Stimulated activated naive CD4-positive, alpha-beta T cell treated with Interleukin-2 at 50 U/mL for 16 hours (primary cell): ENCODE measurements at regions not wholly inside any gene's neighbourhood (a gene's known extent, or its start where the extent isn't known, plus 50 kb on each side); places are given as distances from the start of the nearest gene placed in this dataset.

ENCODE experiments used
- DNase-seq: peaks from one replicate; lab custom pipeline; 2025; lab: John Stamatoyannopoulos, UW

DNA sequence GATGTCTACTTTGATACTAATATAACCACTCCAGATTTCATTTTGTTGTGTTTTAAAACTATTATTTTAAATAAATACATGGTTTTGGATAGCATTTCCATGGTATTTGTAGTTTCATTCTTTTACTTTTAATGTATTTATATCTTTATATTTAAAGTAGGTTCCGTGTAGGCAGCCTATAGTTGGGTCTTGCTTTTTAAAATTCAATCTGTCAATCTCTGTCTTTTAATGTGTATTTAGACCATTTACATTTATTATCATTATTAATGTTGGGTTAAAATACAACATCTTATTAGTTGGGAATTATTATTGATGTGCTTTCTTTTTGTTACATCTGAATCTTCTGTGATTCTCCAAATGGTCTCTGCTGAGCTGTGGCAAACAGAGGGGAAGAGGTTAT lies 412.1 kb downstream of the NPIPA7 start:
- DNase-seq, result no peak

DNA sequence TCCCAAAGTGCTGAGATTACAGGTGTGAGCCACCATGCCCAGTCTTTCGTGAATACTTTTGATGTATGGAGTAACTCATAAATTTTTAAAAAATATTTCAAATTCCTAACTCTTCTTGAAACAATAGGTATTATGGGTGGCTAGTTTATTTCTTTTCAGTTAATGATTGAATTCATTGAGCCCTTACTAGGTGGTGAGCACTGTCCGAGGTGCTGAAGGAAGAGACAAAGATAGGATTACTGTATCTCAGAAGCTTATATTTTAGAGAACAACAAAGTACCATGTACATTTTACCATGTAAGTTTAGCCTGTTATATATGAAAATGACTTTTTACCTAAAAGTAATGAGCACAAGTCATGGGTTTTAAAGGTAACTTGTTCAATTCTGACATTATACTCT lies 418.3 kb downstream of the NPIPA7 start:
- no peak for DNase-seq

DNA sequence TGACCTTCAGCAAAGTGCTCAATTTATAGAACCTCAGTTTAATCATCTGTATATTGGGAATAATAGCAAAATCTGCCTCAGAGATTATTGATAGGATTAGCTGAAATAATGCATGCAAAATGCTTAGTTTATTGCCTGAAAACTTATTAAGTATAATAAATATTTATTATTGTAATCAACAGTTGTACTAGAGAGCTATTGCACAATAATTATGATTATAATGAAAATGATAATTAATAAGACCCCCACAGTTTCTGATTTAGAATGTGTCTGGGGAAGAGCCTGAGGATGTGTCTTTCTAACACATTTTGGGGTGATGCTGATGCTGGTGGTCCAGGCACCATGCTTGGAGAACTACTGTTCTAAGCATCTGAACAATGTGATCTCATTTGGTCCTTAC lies 419.6 kb downstream of the NPIPA7 start:
- no peak for DNase-seq

DNA sequence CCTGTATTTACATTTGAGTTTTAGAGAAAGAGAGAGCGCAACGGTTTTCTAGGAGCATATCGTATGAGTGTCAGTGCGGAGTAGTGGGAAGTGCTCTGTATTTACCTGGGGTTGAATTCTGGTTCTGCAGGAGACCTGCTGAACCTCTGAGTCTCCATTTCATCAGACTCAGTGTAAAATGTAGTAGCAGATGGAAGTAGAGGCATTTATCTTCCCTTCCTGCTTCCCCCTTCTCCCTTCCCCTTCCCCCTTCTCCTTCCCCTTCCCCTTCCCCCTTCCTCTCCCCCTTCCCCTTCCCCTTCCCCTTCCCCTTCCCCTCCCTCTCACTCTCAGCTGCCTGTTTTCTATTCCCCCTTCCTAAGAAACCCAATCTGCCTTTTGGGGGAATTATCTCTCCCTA lies 426.9 kb downstream of the NPIPA7 start:
- DNase-seq, result no peak

DNA sequence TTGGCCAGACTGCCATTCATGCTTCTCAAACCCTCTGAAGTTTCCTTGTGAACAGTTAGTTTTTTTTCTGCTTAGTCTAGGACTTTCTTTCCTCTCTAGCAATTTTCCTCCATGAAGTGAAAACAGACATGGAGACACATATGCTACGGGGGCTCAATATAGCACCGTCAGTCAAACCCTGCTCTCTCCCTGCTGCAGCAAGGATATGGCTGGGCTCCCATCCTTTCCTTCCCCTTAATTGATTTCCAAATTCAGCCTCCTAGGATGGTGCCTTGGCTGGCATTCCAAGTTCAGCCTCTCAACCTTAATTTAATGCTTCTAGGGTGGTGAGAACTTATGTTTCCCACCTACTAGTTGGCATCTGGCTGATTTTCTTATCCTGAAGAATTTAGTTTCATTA lies 436.7 kb downstream of the NPIPA7 start:
- no peak for DNase-seq

DNA sequence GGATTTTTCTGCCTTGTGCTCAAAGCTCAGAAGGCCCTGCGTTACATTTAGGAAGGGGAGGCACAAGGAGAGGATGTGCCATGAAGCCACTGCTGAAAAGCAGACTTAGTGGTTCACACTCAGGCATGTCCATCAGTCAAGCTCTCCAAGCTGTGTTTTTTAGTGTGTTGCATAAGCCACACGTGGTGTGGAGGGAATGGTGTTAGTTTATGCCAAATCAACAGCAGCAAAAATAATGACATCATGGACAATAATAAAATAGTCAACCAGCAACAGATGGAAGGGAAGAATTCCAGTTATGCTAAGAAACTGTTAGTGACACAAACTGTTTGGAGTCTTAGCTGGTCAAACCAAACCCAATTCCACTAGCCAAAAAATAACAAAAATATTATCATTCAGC lies 438.3 kb downstream of the NPIPA7 start:
- DNase-seq, result no peak

DNA sequence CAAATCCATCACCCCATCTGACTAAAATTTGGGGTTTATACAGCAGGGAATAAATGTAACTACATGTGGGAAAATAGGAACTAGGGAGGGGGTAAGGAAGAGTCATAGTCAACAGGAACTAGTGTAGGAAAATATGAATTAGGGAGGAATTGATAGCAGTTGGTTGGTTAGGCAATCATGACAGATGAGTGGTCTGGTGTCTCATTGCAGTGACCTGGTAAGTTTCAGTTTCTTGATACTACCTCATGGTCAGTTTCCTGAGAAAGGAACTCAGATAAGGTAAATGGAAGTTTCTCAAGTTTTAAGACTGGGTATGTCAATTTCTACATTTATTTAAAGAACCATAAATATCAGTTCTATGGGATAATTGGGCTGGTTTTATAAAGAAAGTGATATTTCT lies 442.3 kb downstream of the NPIPA7 start:
- DNase-seq, result no peak

DNA sequence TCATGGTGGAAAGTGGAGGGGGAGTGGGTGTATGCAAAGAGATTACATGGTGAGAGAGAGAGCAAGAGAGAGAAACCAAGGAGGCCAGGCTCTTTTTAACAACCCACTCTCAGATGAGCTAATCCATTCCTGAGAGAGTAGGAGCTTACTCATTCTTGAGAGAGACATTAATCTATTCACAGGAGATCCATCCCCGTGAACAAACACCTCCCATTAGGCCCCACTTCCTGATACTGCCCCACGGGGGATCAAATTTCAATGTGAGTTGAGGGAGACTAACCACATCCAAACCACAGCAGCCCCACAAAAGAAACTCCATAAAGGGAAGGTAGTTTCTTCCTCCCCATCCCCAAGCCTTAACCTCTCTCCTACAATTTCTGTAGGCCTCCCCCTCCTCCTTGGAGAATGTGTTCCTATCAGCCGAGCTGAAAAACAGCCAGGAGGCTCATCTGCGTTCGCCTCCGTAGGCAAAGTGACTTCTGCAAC lies 450.0 kb downstream of the NPIPA7 start:
- no peak for DNase-seq

DNA sequence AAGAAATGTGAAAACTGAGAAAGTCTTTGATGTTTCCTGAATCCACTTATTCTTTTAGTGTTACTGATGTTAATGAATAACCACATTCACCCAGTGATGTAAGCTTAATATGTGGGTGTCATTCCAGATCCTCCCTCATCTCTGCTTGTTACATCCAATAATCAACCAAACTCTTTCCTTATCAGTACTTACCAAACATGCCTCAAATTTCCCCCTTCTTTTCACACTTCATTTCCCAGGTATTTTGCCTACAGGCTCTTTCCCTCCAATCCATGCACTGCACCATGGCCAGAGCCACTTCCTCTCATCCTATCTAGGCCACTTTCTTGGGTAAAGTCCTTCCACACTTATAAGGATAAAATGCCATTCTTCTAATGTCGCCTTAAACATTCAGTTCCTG lies 451.5 kb downstream of the NPIPA7 start:
- DNase-seq, result no peak

DNA sequence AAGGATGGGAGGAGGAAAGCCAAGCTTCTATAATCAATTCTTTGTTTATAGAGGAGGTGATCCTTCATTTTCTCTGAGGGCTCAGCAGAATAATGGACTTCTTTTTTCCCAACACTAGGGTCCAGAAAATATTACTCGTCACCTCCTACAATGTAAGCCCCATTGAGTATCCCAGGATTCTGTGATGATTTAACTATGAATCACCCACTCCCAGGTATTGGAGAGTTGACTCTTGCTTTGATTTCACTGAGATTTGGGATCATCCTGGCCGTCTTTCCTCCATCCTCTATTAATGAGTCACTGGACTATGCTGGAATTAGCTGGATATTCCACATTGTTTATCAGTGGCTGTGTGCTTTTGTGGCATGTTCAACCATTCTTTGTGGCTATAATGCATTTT lies 452.0 kb downstream of the NPIPA7 start:
- no peak for DNase-seq

DNA sequence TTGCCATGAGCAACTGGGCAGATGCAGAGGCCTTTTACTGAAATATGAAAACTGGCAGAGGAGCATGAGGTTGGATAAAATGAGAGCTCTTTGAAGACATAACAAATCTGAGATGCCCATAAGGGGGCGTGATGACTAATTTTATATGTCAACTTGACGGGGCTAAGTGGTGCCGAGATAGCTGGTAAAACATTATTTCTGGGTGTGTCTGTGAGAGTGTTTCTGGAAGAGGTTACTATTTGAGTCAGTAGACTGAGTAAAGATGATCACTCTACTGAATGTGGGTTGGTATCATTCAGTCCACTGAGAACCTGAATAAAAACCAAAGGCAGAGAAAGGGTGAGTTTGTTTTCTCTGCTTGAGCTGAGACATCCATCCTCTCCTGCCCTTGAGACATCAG lies 454.2 kb downstream of the NPIPA7 start:
- no peak for DNase-seq

DNA sequence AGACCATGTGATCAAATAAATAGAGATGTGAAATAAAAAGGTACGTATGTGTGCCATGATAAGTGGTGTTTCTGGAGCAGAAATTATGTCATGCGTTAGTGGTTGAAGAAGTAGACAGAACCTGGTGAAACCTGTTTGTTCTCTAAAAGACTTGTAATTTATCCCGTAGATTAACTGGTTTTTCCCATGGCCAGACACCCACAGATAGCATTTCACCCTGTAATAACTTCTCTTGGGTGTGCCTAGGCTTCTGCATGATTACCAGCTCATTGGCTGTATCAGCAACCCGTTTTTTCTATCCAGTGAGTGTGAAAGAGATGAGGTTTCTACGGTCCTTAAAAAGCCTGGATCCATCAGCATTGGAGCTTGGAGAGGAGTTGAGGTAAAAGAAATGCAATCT lies 471.3 kb downstream of the NPIPA7 start:
- DNase-seq, result no peak

DNA sequence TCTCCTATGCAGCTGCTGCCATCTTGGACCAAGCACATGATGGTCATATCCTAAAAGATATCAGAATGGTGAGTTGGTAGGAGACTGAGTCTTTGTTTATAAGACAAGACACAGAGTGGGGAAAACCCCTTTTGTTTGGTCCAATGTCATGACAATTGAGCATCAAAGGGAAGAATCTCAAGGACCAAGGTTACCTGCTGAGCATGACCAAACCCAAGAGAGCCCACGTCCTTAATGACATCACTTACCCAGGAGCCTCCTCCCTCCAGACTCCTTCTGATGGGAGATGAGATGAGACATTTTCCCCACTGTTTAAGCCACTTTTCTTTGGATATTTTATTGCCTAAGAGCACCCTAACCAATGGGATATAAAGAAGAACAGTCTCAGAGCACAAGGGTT lies 478.1 kb downstream of the NPIPA7 start:
- no peak for DNase-seq

DNA sequence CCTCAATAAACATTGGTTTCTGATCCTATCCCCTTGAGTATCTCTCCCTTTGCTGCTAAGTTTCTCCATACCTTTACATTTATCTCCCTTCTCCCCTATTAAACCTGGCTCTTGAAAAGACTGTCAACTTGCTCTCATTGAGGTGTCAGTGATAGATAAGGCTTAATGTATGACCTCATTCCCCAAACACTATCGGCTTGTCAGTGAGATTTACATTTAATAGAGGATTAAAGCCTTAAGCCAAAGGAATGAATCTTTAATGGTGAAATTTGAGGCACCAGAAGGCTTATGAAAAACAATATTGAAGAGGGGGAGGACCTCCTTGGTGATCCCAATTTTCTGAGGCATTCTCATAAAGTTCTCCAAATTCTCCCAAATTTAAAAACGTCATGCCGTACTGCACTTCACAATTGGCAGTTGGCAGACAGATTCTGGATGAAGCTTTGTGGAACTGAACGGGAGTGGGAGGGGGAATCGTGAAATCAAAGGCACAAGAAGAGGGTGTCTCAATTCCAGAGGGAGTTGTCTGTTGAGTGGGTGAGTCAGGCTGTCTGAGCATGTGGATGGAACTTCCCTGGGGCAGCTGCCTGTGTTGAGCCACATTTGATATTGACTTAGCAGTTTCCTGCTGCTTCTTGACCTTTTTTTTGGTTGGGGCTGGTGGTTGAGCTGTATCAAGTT lies 478.8 kb downstream of the NPIPA7 start:
- no peak for DNase-seq

DNA sequence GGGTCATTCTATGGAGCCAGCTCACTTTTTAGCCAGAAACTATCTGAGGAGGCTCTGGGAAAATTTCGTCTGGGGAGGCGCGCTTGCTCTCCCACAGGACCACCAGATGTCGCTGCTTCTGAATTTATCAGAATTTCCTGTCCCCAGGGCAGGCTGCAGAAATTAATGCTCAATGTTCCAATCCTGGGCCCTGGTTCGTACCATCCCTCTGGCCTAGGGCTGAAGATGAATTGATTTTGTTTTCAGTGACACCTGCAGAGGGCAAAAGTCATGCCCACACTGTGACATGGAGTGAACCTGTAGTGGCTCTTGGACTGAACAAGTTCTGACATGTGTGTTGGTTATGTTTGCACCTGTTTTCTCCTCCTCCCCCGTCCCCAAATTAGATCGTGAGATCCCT lies 482.6 kb downstream of the NPIPA7 start:
- peak; percentile 1 for DNase-seq

DNA sequence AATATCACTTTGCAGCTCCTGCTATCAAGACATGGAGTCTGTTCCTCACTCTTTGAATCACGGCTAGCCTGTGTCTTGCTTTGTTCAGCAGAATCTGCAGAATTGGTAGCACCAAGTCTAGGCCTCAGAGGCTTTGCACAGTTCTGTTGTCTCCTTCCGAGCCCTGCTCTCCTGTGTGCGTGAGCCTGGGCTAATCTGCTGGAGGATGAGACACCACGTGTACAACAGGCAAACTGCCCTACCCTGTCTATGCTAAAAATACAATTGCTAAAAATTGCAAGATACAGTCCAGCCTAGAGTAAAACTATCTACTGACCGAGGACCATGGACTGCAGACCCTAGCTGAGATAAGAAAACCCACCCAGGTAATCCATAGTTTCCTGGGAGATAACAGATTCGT lies 484.7 kb downstream of the NPIPA7 start:
- DNase-seq, result no peak

DNA sequence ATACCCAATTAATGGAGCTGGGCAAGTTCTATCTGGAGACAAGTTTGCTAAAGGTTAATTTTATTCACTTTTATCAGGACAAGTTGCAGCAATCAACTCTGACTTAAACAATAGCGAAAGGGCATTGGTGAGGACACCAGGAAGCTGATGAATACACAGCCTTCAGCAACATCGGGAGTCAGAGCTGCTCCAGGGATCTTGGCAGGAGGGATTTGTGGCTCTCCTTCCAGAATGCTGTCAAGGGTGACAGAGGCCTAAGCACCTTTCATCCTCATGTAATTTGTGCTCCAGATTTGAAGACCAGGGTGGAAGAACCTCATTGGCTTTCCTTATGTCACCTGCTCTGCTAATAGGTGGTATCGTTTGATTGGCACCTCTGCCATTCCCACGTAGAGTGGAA lies 485.6 kb downstream of the NPIPA7 start:
- DNase-seq, result no peak

DNA sequence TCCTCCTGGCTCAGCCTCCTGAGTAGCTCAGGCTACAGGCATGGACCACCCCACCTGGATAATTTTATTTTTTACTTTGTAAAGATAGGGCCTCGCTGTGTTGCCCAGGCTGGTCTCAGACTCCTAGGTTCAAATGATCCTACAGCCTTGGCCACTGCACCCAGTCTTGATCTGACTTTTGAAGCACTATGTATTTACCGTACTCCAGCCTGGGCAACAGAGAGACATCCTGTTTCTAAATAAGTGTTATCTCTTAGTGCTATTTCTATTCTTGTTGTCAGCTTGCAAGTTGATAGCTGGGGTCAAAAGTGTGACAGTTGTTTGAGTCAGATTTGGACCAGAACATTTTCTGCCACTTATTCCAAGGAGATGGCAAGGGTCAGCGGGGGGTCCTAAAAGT lies 486.4 kb downstream of the NPIPA7 start:
- no peak for DNase-seq

DNA sequence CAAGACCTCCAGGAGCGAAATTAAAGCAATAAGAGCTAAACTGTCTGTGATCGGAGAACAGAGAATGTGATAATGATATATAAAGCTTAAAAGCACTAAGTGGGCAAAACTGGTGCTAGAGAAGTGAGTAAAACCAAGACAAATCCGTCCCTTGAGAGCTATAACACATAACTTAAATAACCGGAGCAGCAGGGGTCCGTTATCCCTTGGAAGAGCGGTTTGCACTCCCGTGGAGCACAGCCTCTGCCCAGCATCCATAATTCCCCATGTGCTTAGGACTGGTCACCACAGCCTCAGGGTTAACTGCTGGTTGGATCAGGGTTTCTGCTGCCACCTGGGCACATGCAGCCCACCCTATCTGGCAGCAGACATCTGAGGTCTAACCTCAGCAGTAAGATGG lies 489.0 kb downstream of the NPIPA7 start:
- DNase-seq, result no peak

DNA sequence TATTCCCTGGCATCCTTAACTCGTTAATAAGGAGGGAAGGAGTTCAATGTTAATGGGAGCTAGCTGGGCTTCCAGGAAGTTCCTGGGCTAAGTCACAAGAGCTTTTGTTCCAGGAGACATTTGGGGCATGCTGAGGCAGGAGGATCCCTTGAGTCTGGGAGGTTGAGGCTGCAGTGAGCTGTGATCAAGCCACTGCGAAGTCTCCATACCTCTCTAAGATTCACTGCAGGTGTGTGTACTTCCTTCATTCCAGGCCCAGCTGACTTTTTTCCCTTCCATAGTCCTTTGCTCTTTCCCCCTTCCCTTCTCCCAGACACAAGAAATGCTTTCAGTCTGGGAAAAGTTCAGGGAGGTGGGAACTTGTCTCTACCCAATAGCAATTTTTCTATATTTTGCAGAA lies 489.8 kb downstream of the NPIPA7 start:
- DNase-seq, result no peak

DNA sequence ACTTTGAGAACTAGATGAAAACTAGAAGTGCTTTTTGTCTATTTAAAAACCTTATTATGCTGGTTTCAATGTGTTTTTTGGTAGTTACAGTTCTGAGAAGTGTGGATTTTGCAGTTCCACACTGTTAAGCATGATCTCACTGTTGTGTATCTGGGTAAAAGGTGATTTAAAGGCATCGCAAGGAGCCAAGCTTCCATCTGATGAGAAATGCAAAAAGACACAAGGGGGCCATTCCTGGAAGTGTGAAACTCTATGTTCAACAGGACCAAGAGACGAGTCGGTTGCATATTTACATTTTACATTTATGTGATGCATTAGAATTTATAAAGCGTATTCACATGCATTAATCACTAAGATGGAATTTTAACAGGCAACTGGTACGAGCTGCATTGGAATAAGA lies 490.8 kb downstream of the NPIPA7 start:
- no peak for DNase-seq

DNA sequence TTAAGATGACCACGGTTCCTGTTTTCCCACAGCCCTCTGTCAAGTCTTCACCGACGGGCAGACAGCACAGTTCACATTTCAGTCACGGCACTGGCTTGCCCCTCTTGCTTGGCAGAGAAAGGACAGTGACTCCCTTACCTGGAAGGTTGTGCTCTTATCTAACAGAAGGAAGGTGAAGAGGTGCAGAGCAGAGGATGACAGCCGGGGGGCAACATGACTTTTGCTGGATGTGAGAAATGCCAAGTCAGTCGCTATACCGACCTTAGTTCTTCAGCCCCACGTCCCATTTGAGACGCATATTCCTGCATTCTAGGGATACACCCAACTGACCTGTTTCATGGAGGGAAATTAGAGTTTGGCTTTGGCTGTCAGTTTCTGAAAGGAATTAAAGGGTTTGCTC lies 492.3 kb downstream of the NPIPA7 start:
- DNase-seq, result no peak

DNA sequence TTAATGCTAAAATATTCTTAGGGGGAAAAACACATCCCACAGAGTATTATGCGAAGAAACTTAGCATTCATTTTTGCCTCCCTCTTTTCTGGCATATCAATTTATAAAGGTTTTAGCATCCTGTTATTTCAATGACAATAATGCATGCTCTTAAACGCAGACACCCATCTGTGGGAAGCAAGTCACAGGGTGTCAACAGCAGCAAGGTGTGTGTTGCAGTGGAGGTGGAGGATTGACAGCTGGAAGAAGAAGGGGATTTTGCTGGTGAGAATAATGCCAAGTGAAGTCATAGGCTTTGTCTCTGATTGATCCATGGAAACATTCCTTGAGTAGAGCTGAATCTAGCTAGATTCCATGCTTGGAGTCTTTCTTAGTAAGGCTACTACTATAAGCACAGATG lies 498.1 kb downstream of the NPIPA7 start:
- no peak for DNase-seq

DNA sequence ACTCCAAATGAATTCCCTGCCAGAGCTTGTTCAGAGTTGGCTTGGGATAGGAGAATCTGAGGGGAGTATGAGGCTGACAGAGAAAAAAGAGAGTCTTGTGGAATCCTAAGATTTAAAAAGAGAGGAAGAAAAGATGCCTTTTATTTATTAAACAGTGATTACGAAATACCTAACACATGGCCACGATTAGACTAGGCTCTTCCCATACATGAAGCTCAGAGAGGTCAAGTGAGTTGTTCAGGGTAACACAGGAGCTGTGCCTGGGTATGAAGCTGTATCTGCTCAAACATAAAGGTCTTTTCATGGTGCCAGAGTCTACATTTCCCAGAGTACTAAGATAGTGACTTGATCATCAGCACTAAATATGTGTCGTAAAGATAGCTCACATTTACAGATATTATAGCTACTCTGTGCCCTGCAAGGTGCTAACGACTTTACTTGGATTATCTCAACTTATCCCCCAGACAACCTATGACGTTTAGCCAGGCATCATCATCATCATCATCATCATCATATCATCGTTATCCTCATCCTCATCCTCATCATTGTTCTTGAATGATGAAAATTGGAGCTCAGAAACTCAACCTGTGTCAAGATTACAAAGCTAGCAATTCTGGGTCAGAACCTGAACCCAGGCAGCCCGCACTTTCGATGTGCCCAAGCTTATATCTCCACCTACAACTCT lies 500.8 kb downstream of the NPIPA7 start:
- DNase-seq, result no peak
